ENCODE measurements at regions not wholly inside any gene's neighbourhood (a gene's known extent, or its start where the extent isn't known, plus 50 kb on each side); places are given as distances from the start of the nearest gene placed in this dataset.

- no peaks in the 10 kb centered on the region for H3K4me1 ChIP-seq (replicated peaks)
- no peak overlapping the region for H3K27ac ChIP-seq
- H3K9me3 ChIP-seq: no peaks in the 10 kb centered on the region
- intact Hi-C loops (cut with DNase I): no loop called here
- no peaks in the 10 kb centered on the region for H3K36me3 ChIP-seq
- no peak for DNase-seq (ENCODE audit: low spot score)
- no peak overlapping the region for H3K4me3 ChIP-seq
- no peak for TF ChIP-seq POLR2AphosphoS5 (IDR thresholded peaks at IDR 0.05)
- TF ChIP-seq POLR2A (IDR thresholded peaks at IDR 0.05): no peak
- no peak for TF ChIP-seq CTCF (IDR thresholded peaks at IDR 0.05)
- 99% methylated on average over 3 of the region's 3 CpGs for WGBS
- H3K27me3 ChIP-seq (replicated peaks; ENCODE audit: insufficient read depth): no peaks in the 10 kb centered on the region
Observed at GRCh38 chr6:128690063-128690462, 169.7 kb upstream of the PTPRK start.

- no peak for TF ChIP-seq POLR2A (IDR thresholded peaks at IDR 0.05)
- no peak for TF ChIP-seq CTCF (IDR thresholded peaks at IDR 0.05)
- no peak for TF ChIP-seq POLR2AphosphoS5 (IDR thresholded peaks at IDR 0.05)
- DNase-seq (ENCODE audit: low spot score): no peak
- intact Hi-C loops (cut with DNase I): no loop called here
- no peaks in the 10 kb centered on the region for H3K9me3 ChIP-seq
- H3K27me3 ChIP-seq (replicated peaks; ENCODE audit: insufficient read depth): no peaks in the 10 kb centered on the region
- no peak overlapping the region for H3K27ac ChIP-seq
- H3K4me1 ChIP-seq (replicated peaks): no peaks in the 10 kb centered on the region
- no peaks in the 10 kb centered on the region for H3K36me3 ChIP-seq
- H3K4me3 ChIP-seq: no peak overlapping the region
Observed at GRCh38 chr6:128686084-128686483, 165.7 kb upstream of the PTPRK start.

GRCh38 chr6:128676456-128676855, 156.1 kb upstream of the PTPRK start:
- DNase-seq (ENCODE audit: low spot score): no peak
- TF ChIP-seq POLR2AphosphoS5 (IDR thresholded peaks at IDR 0.05) (no peak), POLR2A (IDR thresholded peaks at IDR 0.05) (no peak), CTCF (IDR thresholded peaks at IDR 0.05) (no peak)
- intact Hi-C loops (cut with DNase I): no loop called here

GRCh38 chr6:128672023-128672422, 151.6 kb upstream of the PTPRK start:
- H3K36me3 ChIP-seq: no peaks in the 10 kb centered on the region
- H3K4me1 ChIP-seq (replicated peaks): no peaks in the 10 kb centered on the region
- DNase-seq (ENCODE audit: low spot score): no peak
- H3K4me3 ChIP-seq: no peak overlapping the region
- intact Hi-C loops (cut with DNase I): no loop called here
- no peak overlapping the region for H3K27ac ChIP-seq
- H3K27me3 ChIP-seq (replicated peaks; ENCODE audit: insufficient read depth): no peaks in the 10 kb centered on the region
- no peaks in the 10 kb centered on the region for H3K9me3 ChIP-seq
- 92% methylated on average over 3 of the region's 3 CpGs for WGBS
- TF ChIP-seq POLR2A (IDR thresholded peaks at IDR 0.05): no peak
- TF ChIP-seq CTCF (IDR thresholded peaks at IDR 0.05): no peak
- no peak for TF ChIP-seq POLR2AphosphoS5 (IDR thresholded peaks at IDR 0.05)

More at GRCh38 chr6:128676456-128676855, 156.1 kb upstream of the PTPRK start:
- Histone ChIP-seq H3K9me3 (no peaks in the 10 kb centered on the region), H3K27me3 (replicated peaks; ENCODE audit: insufficient read depth) (no peaks in the 10 kb centered on the region), H3K4me3 (no peak overlapping the region), H3K27ac (no peak overlapping the region), H3K36me3 (no peaks in the 10 kb centered on the region), H3K4me1 (replicated peaks) (no peaks in the 10 kb centered on the region)

- intact Hi-C loops (cut with DNase I): no loop called here
- no peaks in the 10 kb centered on the region for H3K36me3 ChIP-seq
Observed at GRCh38 chr6:128667339-128667858, 147.0 kb upstream of the PTPRK start.

More at GRCh38 chr6:128667339-128667858, 147.0 kb upstream of the PTPRK start:
- no peak for TF ChIP-seq CTCF (IDR thresholded peaks at IDR 0.05)
- TF ChIP-seq POLR2AphosphoS5 (IDR thresholded peaks at IDR 0.05): no peak
- TF ChIP-seq POLR2A (IDR thresholded peaks at IDR 0.05): no peak
- Histone ChIP-seq H3K9me3 (no peaks in the 10 kb centered on the region), H3K4me3 (no peak overlapping the region), H3K27ac (no peak overlapping the region), H3K27me3 (replicated peaks; ENCODE audit: insufficient read depth) (no peaks in the 10 kb centered on the region), H3K4me1 (replicated peaks) (no peaks in the 10 kb centered on the region)
- WGBS: 84% methylated on average over 4 of the region's 4 CpGs
- no peak for DNase-seq (ENCODE audit: low spot score)
